ENCODE measurements at regions not wholly inside any gene's neighbourhood (a gene's known extent, or its start where the extent isn't known, plus 50 kb on each side); places are given as distances from the start of the nearest gene placed in this dataset.

DNA sequence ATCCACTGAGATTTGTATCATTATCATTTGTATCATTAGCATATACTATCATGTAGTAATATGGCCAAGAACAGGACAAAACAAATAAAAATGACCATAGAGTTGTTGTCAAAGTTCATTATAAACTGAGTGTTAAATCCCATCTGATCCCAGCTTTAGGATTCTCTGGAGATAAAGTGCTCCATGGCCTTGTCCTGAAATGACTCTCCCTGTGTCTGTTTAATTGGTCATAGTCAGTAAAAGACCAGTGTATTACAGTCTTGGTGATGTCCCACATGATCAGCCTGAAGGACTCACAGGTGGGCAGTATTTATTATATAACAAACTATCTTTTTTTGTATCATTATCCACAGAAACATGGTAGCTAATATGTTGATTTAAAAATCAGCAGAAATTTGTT, 361.6 kb downstream of the TMEM135 start:
- TF ChIP-seq, protein P1, sequence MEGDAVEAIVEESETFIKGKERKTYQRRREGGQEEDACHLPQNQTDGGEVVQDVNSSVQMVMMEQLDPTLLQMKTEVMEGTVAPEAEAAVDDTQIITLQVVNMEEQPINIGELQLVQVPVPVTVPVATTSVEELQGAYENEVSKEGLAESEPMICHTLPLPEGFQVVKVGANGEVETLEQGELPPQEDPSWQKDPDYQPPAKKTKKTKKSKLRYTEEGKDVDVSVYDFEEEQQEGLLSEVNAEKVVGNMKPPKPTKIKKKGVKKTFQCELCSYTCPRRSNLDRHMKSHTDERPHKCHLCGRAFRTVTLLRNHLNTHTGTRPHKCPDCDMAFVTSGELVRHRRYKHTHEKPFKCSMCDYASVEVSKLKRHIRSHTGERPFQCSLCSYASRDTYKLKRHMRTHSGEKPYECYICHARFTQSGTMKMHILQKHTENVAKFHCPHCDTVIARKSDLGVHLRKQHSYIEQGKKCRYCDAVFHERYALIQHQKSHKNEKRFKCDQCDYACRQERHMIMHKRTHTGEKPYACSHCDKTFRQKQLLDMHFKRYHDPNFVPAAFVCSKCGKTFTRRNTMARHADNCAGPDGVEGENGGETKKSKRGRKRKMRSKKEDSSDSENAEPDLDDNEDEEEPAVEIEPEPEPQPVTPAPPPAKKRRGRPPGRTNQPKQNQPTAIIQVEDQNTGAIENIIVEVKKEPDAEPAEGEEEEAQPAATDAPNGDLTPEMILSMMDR (IDR thresholded peaks at IDR 0.05; ENCODE audit: poor library complexity, severe bottlenecking) = no peak
- TF ChIP-seq POLR2AphosphoS5 (IDR thresholded peaks at IDR 0.05) (no peak), EZH2 (IDR thresholded peaks at IDR 0.05; ENCODE audit: borderline replicate concordance, insufficient read depth, low read length, poor library complexity, severe bottlenecking) (no peak)

All from neural cell (in vitro differentiated cells).